Activated naive CD8-positive, alpha-beta T cell treated with anti-CD3 and anti-CD28 coated beads, Interleukin-2, amount 10 ng/mL, durations not matched to agents 7 days and 5 days (primary cell): ENCODE measurements at regions not wholly inside any gene's neighbourhood (a gene's known extent, or its start where the extent isn't known, plus 50 kb on each side); places are given as distances from the start of the nearest gene placed in this dataset.
"Not testable (repeated sequence)": the region's sequence is repeated elsewhere in the genome, so short reads cannot be mapped to it uniquely, and the experiment has no call there.

ENCODE experiments used
- ATAC-seq: fragments of 150-1000 bp; cut with Tn5 transposase; one replicate; pipeline ENCODE4 v1.10.0; 2021; ENCODE audit warnings: low read depth, moderate library complexity
- POLR2A ChIA-PET: fragments of 350-600 bp; sonication (Branson Sonifier 250); formaldehyde crosslinking; loops from one replicate; lab custom pipeline; 2021; ENCODE audit warnings: antibody characterized with exemption; lab: Charles Lee
- DNase-seq: peaks from one replicate; pipeline ENCODE4 v3.0.0; 2021
- H3K27ac Mint-ChIP-seq: one replicate; pipeline ENCODE4 v1.8.0; 2022; ENCODE audit warnings: mild to moderate bottlenecking, mixed read lengths
- H3K27me3 Mint-ChIP-seq: one replicate; pipeline ENCODE4 v1.8.0; 2022; ENCODE audit warnings: mild to moderate bottlenecking, moderate library complexity, mixed read lengths
- H3K36me3 Mint-ChIP-seq: one replicate; pipeline ENCODE4 v1.8.0; 2021; ENCODE audit warnings: mild to moderate bottlenecking, mixed read lengths
- H3K4me1 Mint-ChIP-seq: one replicate; pipeline ENCODE4 v1.8.0; 2021; ENCODE audit warnings: mixed read lengths
- H3K4me3 Mint-ChIP-seq: one replicate; pipeline ENCODE4 v1.8.0; 2022; ENCODE audit warnings: mild to moderate bottlenecking, moderate library complexity, mixed read lengths
- H3K9me3 Mint-ChIP-seq: one replicate; pipeline ENCODE4 v1.8.0; 2021; ENCODE audit warnings: mixed read lengths

- ATAC-seq (no peak), DNase-seq (no peak)
- Mint-ChIP-seq H3K4me1 (no peaks in the 10 kb centered on the region), H3K9me3 (peaks cover 3% of the 10 kb centered on the region), H3K27ac (no peak overlapping the region), H3K27me3 (peaks cover 7% of the 10 kb centered on the region), H3K4me3 (no peak overlapping the region), H3K36me3 (no peaks in the 10 kb centered on the region)
- POLR2A ChIA-PET: no interaction called here
Measured at GRCh38 chr5:142259758-142260157, 65.1 kb downstream of the SPRY4 start.

- no peak for DNase-seq
- Mint-ChIP-seq H3K4me1 (no peaks in the 10 kb centered on the region), H3K27ac (no peak overlapping the region), H3K36me3 (peaks cover 2% of the 10 kb centered on the region), H3K9me3 (peaks cover 3% of the 10 kb centered on the region), H3K4me3 (no peak overlapping the region), H3K27me3 (peaks cover 7% of the 10 kb centered on the region)
- no peak for ATAC-seq
- POLR2A ChIA-PET: no interaction called here
Measured at GRCh38 chr5:142255831-142256230, 69.0 kb downstream of the SPRY4 start.

GRCh38 chr5:142254431-142254830 is 70.4 kb downstream of the SPRY4 start:
- DNase-seq: no peak
- Mint-ChIP-seq H3K36me3 (peaks cover 2% of the 10 kb centered on the region), H3K27ac (no peak overlapping the region), H3K9me3 (peaks cover 3% of the 10 kb centered on the region), H3K4me1 (no peaks in the 10 kb centered on the region), H3K4me3 (no peak overlapping the region), H3K27me3 (peaks cover 3% of the 10 kb centered on the region)
- ATAC-seq: no peak
- POLR2A ChIA-PET: no interaction called here

DNA sequence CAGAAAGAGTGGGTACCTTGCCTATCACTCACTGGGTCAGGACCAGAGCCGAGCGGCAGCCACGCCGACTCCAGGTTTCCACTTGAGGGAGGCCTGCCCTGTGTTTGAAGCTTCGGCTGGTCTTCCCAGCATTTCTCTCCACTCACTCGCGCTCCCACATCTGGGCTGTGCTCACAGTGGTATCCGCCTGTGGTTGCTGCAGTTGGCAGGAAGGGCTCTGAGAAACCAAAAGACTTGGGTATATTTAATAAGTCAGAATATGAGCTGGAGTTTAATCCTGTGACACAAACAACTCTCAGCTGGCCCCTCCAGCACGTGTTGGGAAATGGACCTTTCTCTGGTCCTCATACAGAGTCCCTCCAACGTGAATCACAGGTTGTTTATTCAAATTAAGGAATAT is 70.9 kb downstream of the SPRY4 start:
- POLR2A ChIA-PET: no interaction called here

GRCh38 chr5:142250119-142250518 is 74.7 kb downstream of the SPRY4 start:
- Mint-ChIP-seq H3K4me1 (peaks cover 2% of the 10 kb centered on the region), H3K36me3 (peaks cover 2% of the 10 kb centered on the region), H3K27me3 (peaks cover 5% of the 10 kb centered on the region), H3K9me3 (no peaks in the 10 kb centered on the region), H3K4me3 (no peak overlapping the region), H3K27ac (no peak overlapping the region)
- DNase-seq (no peak), ATAC-seq (no peak)
- POLR2A ChIA-PET: no interaction called here

More for the DNA sequence above, 70.9 kb downstream of the SPRY4 start:
- Mint-ChIP-seq H3K36me3 (peaks cover 2% of the 10 kb centered on the region), H3K27me3 (peaks cover 3% of the 10 kb centered on the region), H3K4me1 (no peaks in the 10 kb centered on the region), H3K9me3 (peaks cover 3% of the 10 kb centered on the region), H3K27ac (no peak overlapping the region), H3K4me3 (no peak overlapping the region)
- no peak for ATAC-seq
- no peak for DNase-seq

- H3K9me3 Mint-ChIP-seq: no peaks in the 10 kb centered on the region
- peaks cover 2% of the 10 kb centered on the region for H3K36me3 Mint-ChIP-seq
- DNase-seq: no peak
- H3K4me3 Mint-ChIP-seq: no peak overlapping the region
- POLR2A ChIA-PET: no interaction called here
- no peak for ATAC-seq
- peaks cover 2% of the 10 kb centered on the region for H3K4me1 Mint-ChIP-seq
- no peak overlapping the region for H3K27ac Mint-ChIP-seq
- peaks cover 5% of the 10 kb centered on the region for H3K27me3 Mint-ChIP-seq
Measured at GRCh38 chr5:142248853-142249462, 75.9 kb downstream of the SPRY4 start.

DNA sequence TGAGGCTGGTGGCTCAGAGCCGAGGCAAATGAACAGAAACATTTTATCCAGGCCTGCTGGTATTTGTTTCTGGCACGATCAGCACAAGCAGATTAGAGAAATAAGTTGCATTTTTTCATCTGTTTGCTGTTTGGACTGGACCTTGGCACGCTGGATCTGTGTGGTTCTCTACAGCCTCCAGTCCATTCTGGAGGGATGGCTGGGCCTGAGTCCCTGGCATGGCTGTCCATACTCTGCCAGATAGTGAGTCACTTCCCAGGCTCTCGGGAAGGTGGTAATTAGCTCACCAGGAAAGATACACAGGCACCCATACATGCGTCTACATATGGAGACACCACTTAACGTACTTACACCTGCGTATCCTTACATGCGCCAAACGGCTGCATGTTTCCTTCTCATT is 78.6 kb downstream of the SPRY4 start:
- POLR2A ChIA-PET: no interaction called here
- H3K27ac Mint-ChIP-seq: no peak overlapping the region
- no peak overlapping the region for H3K4me3 Mint-ChIP-seq

GRCh38 chr5:142245786-142246185 is 79.0 kb downstream of the SPRY4 start:
- Mint-ChIP-seq H3K27ac (no peak overlapping the region), H3K9me3 (peaks cover 2% of the 10 kb centered on the region), H3K36me3 (no peaks in the 10 kb centered on the region), H3K4me3 (no peak overlapping the region), H3K4me1 (peaks cover 2% of the 10 kb centered on the region), H3K27me3 (peaks cover 11% of the 10 kb centered on the region)
- ATAC-seq (no peak), DNase-seq (no peak)
- POLR2A ChIA-PET: no interaction called here

More for the DNA sequence above, 78.6 kb downstream of the SPRY4 start:
- H3K27me3 Mint-ChIP-seq: peaks cover 11% of the 10 kb centered on the region
- no peaks in the 10 kb centered on the region for H3K36me3 Mint-ChIP-seq
- H3K4me1 Mint-ChIP-seq: peaks cover 2% of the 10 kb centered on the region
- no peak for DNase-seq
- no peak for ATAC-seq
- H3K9me3 Mint-ChIP-seq: peaks cover 2% of the 10 kb centered on the region

DNA sequence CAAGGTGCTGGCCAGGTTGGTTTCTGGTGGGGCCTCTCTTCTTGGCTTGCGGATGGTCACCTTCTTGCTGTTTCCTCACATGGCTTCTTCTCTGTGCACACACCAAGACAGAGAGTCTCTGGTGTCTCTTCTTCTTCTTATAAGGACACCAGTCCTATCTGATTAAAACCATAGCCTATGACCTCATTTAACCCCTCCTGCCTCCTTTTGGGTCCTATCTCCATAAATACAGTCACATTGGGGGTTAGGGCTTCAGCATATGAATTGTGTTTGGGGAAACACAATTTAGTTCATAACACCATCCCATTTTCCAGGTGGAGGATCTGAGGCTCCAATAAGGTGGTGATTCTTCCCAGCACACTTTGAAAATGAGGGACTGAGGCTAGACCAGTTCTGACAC is 80.4 kb downstream of the SPRY4 start:
- Mint-ChIP-seq H3K27me3 (peaks cover 9% of the 10 kb centered on the region), H3K4me3 (no peak overlapping the region), H3K27ac (no peak overlapping the region), H3K36me3 (no peaks in the 10 kb centered on the region), H3K4me1 (peaks cover 2% of the 10 kb centered on the region), H3K9me3 (peaks cover 2% of the 10 kb centered on the region)
- POLR2A ChIA-PET: no interaction called here
- DNase-seq (no peak), ATAC-seq (no peak)

GRCh38 chr5:142242272-142242671 is 82.5 kb downstream of the SPRY4 start:
- DNase-seq: no peak
- H3K4me1 Mint-ChIP-seq: peaks cover 2% of the 10 kb centered on the region
- H3K27ac Mint-ChIP-seq: no peak overlapping the region
- peaks cover 10% of the 10 kb centered on the region for H3K27me3 Mint-ChIP-seq
- ATAC-seq: no peak
- H3K4me3 Mint-ChIP-seq: no peak overlapping the region
- peaks cover 2% of the 10 kb centered on the region for H3K9me3 Mint-ChIP-seq
- no peaks in the 10 kb centered on the region for H3K36me3 Mint-ChIP-seq
- POLR2A ChIA-PET: no interaction called here

- no peak for DNase-seq
- Mint-ChIP-seq H3K27ac (no peak overlapping the region), H3K27me3 (peaks cover 11% of the 10 kb centered on the region), H3K9me3 (peaks cover 2% of the 10 kb centered on the region), H3K4me3 (no peak overlapping the region), H3K4me1 (peaks cover 4% of the 10 kb centered on the region), H3K36me3 (no peaks in the 10 kb centered on the region)
- ATAC-seq: no peak
- POLR2A ChIA-PET: no interaction called here
Measured at GRCh38 chr5:142239394-142240159, 85.2 kb downstream of the SPRY4 start.

- Mint-ChIP-seq H3K27ac (no peak overlapping the region), H3K9me3 (peaks cover 3% of the 10 kb centered on the region), H3K36me3 (no peaks in the 10 kb centered on the region), H3K4me3 (no peak overlapping the region), H3K4me1 (peaks cover 4% of the 10 kb centered on the region), H3K27me3 (peaks cover 15% of the 10 kb centered on the region)
- DNase-seq (no peak), ATAC-seq (no peak)
- POLR2A ChIA-PET: no interaction called here
Measured at GRCh38 chr5:142237707-142238106, 87.1 kb downstream of the SPRY4 start.

DNA sequence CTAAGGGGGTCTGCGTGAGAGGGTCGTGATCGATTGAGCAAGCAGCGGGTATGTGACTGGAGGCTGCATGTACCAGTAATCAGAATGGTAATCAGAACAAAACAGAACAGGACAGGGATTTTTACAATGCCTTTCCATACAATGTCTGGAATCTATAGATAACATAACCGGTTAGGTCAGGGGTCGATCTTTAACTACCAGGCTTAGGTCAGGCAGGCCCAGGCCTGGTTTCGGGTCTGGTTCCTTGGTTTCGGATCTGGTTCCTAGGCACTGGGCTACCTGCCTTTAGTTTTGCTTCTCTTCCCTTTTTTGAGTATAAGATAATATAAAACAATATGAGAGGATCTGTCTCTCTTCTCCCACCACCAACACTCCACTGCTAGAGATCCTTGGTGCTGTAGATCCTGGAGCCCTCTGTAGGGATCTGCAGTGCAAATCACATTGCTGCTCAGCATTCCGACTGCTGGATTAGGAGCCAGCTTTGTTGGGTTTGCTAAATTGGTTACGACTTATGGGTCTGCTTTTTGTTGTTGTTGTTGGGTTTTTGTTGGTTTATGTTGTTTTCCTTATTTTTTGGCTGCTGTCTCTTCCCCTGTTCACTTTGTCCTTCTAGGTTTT is 88.0 kb downstream of the SPRY4 start:
- H3K27ac Mint-ChIP-seq, H3K27me3 Mint-ChIP-seq, H3K9me3 Mint-ChIP-seq, ATAC-seq, H3K4me1 Mint-ChIP-seq, H3K4me3 Mint-ChIP-seq, DNase-seq, POLR2A ChIA-PET, H3K36me3 Mint-ChIP-seq: not testable (repeated sequence)
